Activated T-cell treated with anti-CD3 and anti-CD28 coated beads, Interleukin-2, amount 50 U/mL, for 1 hour (primary cell): ENCODE measurements at regions not wholly inside any gene's neighbourhood (a gene's known extent, or its start where the extent isn't known, plus 50 kb on each side); places are given as distances from the start of the nearest gene placed in this dataset.
A peak's percentile ranks its signal among the peaks of the same experiment; 100 is the strongest.
"Not testable (repeated sequence)": the region's sequence is repeated elsewhere in the genome, so short reads cannot be mapped to it uniquely, and the experiment has no call there.

Source experiments
- DNase-seq: peaks from one replicate; pipeline ENCODE4 v3.0.0-alpha.2; 2020

DNA sequence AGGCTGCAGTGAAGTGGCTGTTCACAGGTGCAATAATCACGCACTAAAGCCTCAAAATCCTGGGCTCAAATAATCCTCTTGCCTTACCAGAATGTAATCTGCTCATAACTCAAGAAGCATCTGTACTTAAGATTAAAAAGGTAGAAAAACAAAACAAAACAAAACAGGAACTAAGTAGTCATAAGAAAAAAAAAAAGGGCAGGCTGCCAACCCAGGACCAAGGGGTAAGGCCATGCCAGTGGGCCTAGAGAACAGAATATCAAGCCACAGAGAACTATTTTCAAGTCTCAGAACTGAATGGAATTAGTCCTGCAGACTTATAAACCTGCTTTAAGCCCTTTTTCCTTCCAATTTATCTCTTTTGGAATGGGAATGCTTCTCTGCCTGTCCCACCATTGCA, 64.8 kb upstream of the TBC1D3K start:
- DNase-seq, result no peak

- DNase-seq, result not testable (repeated sequence)
Measured at GRCh38 chr17:37858391-37858790, 65.8 kb upstream of the TBC1D3K start.

GRCh38 chr17:37856245-37856644, 68.0 kb upstream of the TBC1D3K start:
- no peak for DNase-seq

- no peak for DNase-seq
Measured at GRCh38 chr17:37849617-37849972, 74.6 kb upstream of the TBC1D3K start.

DNA sequence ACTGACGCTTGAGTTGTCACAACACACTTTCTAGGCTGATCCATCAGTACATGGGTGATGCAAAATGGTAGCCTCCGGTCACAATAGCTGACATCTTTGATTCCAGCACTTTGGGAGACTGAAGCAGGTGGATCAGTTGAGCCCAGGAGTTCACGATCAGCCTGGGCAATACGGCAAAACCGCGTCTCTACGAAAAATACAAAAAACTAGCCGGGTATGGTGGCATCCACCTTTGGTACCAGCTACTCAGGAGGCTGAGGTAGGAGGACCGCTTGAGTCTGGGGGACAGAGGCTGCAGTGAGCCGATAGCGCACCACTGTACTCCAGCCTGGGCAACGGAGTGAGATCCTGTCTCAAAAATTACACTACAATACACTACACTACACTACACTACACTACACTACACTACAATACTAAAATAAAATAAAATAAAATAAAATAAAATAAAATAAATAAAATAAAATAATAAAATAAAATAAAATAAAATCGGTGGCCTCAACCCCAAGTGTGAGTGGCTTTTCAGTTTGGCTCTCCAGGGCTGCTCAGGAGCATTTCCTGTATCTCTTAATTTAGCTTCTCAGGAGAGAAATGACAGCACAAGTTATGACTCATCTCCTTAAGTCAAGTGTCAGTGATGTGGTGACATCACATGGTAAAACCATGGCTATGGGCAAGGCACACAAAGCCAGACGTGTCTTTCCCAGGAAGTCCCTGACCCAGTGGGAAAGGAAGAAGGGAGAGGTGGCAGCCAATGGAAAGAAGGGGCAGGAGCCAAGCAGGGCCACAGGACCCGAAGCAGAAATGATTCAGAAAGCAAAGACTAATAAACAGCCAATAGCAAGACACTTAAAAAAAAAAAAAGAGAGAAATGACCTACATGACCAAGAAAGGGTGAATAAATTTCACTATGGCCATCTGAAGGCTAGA, 75.3 kb upstream of the TBC1D3K start:
- no peak for DNase-seq

GRCh38 chr17:37847811-37848331, 76.3 kb upstream of the TBC1D3K start:
- no peak for DNase-seq

- no peak for DNase-seq
Measured at GRCh38 chr17:37847102-37847501, 77.1 kb upstream of the TBC1D3K start.

GRCh38 chr17:37844977-37845293, 79.3 kb upstream of the TBC1D3K start:
- DNase-seq, result no peak

DNA sequence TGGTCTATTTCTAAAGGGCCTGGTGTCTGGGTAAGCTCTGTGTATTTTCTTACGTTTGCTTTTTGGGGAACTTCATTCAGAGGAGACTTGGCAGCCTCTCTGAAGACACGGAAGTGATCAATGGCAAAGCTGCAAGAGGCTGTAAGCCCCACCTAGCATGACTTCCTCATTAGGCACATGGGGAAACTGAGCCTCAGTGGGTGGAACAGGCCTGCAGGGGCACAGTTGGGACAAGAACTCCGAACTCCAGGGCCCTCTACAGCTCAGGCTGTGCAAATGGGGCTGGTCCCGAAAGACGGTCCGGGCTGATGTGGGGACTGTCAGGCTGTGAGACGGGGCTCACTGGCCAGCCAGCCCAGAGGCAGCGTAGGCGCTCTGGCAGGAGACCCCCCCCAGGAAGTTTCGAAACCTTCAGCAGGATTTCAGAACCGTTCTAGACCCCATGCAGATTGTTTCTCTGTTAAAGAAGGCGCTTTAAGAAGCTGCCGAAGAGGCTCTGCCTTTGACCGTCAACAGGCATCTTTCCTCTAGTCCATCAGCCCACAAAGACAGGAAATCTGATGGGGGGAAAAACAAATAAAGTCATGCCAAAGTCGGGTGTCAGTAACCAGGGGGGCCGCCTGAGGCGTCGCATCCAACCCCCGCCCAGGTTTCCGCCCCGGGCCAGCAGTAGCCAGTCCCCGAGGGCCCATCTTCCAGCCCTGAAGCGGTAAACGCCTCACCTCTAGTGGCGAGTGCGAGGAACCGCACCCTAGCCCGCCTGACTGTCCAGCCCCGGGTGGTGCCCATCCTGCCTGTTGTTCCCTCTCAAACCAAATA, 79.8 kb upstream of the TBC1D3K start:
- DNase-seq, result peak; percentile 45

DNA sequence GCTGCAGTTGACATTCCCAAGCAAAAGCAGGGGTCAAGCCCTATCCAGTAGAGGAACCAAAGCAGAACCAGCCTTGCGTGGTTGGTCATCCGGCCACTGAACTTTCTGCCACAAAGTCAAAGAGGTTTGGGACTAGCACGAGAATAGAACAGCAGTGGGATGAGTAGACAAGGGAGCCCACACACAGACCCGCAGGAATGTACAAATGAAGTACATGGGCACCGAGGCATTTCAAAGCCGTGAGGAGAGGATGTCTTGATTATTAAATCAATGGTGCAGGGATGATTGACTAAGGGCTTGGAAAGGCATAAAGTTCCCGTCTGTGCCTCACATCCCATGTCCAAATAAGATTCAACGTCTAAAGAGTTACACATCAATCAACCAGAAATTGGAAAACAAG, 81.8 kb upstream of the TBC1D3K start:
- DNase-seq, result no peak

GRCh38 chr17:37841232-37841631, 83.0 kb upstream of the TBC1D3K start:
- DNase-seq, result no peak

- DNase-seq, result no peak
Measured at GRCh38 chr17:37840576-37840975, 83.6 kb upstream of the TBC1D3K start.

- no peak for DNase-seq
Measured at GRCh38 chr17:37839196-37839978, 84.8 kb upstream of the TBC1D3K start.

DNA sequence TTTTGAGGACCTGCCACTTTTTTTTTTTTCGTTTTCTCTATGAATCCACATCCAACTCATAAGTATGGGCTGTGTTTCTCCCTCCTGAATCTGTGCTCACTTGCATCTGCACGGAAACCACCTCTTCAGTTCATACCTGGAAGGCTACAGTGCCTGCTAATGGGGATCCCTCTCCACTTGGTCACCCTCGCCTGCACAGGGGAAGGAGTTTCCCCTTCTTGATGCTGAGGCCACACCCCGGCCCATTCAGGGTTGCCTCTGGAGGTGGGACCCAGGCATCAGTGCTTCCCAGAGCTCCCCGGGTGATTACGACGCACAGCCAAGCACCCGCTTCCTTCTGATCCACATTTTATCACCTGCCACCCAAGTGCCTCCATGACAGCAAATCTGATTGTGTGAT, 85.9 kb upstream of the TBC1D3K start:
- DNase-seq, result no peak

- no peak for DNase-seq
Measured at GRCh38 chr17:37836593-37836992, 87.6 kb upstream of the TBC1D3K start.

DNA sequence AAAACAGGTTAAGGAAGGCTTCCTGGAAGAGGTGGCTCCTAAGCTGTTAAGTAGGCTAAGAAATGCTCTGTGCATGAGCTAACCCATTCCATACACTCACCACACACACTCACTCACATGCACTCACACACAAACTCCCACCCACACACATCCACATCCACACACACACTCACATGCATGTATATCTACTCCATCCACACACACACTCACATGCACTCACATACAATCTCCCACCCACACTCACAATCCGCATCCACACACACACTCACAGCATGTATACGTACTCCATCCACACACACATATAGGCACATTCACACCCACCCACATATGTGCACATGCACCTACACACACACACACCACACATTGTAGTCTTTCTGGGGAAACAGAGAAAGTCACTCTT, 89.3 kb upstream of the HNF1B start:
- DNase-seq, result no peak

- DNase-seq, result no peak
Measured at GRCh38 chr17:37833237-37833859, 88.5 kb upstream of the HNF1B start.

GRCh38 chr17:37831986-37832385, 87.1 kb upstream of the HNF1B start:
- no peak for DNase-seq

GRCh38 chr17:37831492-37831891, 86.6 kb upstream of the HNF1B start:
- no peak for DNase-seq

DNA sequence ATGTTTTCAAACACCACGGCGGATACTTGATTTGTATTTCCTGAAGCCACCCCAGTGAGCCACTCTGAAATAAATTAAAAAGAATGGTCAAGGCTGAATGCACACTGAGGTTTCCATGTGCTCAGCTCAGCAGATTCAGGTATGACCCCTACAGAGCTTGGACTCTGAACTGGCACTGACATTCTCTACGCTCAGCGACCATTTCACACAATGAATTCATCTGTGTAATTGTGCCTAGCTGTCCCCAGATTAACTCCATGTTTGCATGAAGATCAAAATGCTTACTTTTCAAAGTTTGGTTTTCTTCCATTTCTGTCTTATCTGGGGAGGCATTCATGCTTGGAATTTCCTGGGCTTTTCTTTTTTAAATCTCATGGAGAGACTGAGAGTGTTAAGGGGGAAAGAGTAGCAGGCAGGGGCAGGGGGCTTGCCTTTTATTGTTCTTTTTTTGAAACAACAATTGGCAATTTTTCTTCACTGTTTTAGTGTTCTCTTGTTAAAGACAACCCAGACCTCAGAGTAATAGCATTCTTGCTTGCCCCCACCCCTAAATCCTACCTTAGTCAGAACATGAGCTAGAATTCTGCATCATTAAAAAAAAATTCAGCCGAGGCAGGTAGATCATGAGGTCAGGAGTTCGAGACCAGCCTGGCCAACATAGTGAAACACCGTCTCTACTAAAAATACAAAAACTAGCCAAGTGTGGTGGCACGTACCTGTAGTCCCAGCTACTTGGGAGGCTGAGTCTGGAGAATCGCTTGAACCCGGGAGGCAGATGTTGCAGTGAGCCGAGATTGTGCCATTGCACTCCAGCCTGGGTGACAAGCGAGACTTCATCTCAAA, 85.5 kb upstream of the HNF1B start:
- DNase-seq, result no peak

- DNase-seq, result no peak
Measured at GRCh38 chr17:37829592-37830123, 84.8 kb upstream of the HNF1B start.
